ENCODE measurements at regions not wholly inside any gene's neighbourhood (a gene's known extent, or its start where the extent isn't known, plus 50 kb on each side); places are given as distances from the start of the nearest gene placed in this dataset.

- TF ChIP-seq CTCF (IDR thresholded peaks at IDR 0.05): no peak
- TF ChIP-seq POLR2A (IDR thresholded peaks at IDR 0.05): no peak
Measured at GRCh38 chr9:73451003-73451402, 299.3 kb downstream of the ANXA1 start.

All from heart left ventricle (tissue), 13 donors.